GM21825 (cell line): ENCODE measurements at regions not wholly inside any gene's neighbourhood (a gene's known extent, or its start where the extent isn't known, plus 50 kb on each side); places are given as distances from the start of the nearest gene placed in this dataset.
A peak's percentile ranks its signal among the peaks of the same experiment; 100 is the strongest.

Experiments
- ATAC-seq: cut with Tn5 transposase; IDR thresholded peaks from one replicate; pipeline ENCODE4 v1.9.1; 2021; ENCODE audit warnings: mild to moderate bottlenecking, moderate library complexity; ENCODE audit not compliant: unreplicated experiment

GRCh38 chr6:126803769-126804168 is 314.7 kb upstream of the RSPO3 start:
- ATAC-seq = peak; percentile 16

GRCh38 chr6:126804332-126805064 is 314.0 kb upstream of the RSPO3 start:
- peak; percentile 74 for ATAC-seq

GRCh38 chr6:126805861-126806260 is 312.6 kb upstream of the RSPO3 start:
- no peak for ATAC-seq

- ATAC-seq = no peak
Observed at GRCh38 chr6:126807876-126808275, 310.6 kb upstream of the RSPO3 start.

GRCh38 chr6:126811321-126811720 is 307.1 kb upstream of the RSPO3 start:
- no peak for ATAC-seq

GRCh38 chr6:126812010-126812409 is 306.5 kb upstream of the RSPO3 start:
- no peak for ATAC-seq

GRCh38 chr6:126812651-126813050 is 305.8 kb upstream of the RSPO3 start:
- ATAC-seq = no peak

- ATAC-seq = no peak
Observed at GRCh38 chr6:126820634-126821033, 297.8 kb upstream of the RSPO3 start.

- no peak for ATAC-seq
Observed at GRCh38 chr6:126821706-126822105, 296.8 kb upstream of the RSPO3 start.

GRCh38 chr6:126824226-126824625 is 294.2 kb upstream of the RSPO3 start:
- ATAC-seq = no peak

GRCh38 chr6:126824815-126825214 is 293.7 kb upstream of the RSPO3 start:
- ATAC-seq = no peak

- no peak for ATAC-seq
Observed at GRCh38 chr6:126826166-126826714, 292.2 kb upstream of the RSPO3 start.

GRCh38 chr6:126831461-126831860 is 287.0 kb upstream of the RSPO3 start:
- no peak for ATAC-seq

- no peak for ATAC-seq
Observed at GRCh38 chr6:126842769-126843168, 275.7 kb upstream of the RSPO3 start.

GRCh38 chr6:126848119-126848518 is 270.4 kb upstream of the RSPO3 start:
- no peak for ATAC-seq

- no peak for ATAC-seq
Observed at GRCh38 chr6:126867641-126868040, 250.8 kb upstream of the RSPO3 start.

GRCh38 chr6:126873351-126873750 is 245.1 kb upstream of the RSPO3 start:
- ATAC-seq = no peak

- ATAC-seq = no peak
Observed at GRCh38 chr6:126873791-126874190, 244.7 kb upstream of the RSPO3 start.

- no peak for ATAC-seq
Observed at GRCh38 chr6:126876446-126876845, 242.0 kb upstream of the RSPO3 start.

GRCh38 chr6:126880964-126881363 is 237.5 kb upstream of the RSPO3 start:
- ATAC-seq = no peak

- ATAC-seq = no peak
Observed at GRCh38 chr6:126886106-126886505, 232.4 kb upstream of the RSPO3 start.
